ENCODE measurements at regions not wholly inside any gene's neighbourhood (a gene's known extent, or its start where the extent isn't known, plus 50 kb on each side); places are given as distances from the start of the nearest gene placed in this dataset.

GRCh38 chr15:47644722-47645121, 72.6 kb upstream of the SEMA6D start (continued):
- TF ChIP-seq CBX8 (IDR thresholded peaks at IDR 0.05; ENCODE audit: borderline replicate concordance, low read depth, low read length) (no peak), SP4 (IDR thresholded peaks at IDR 0.05; ENCODE audit: low read length) (no peak), KDM1A (IDR thresholded peaks at IDR 0.05; ENCODE audit: borderline replicate concordance, low read length) (no peak)

Measured in H1 (cell line).